ENCODE measurements at regions not wholly inside any gene's neighbourhood (a gene's known extent, or its start where the extent isn't known, plus 50 kb on each side); places are given as distances from the start of the nearest gene placed in this dataset.

- Mint-ChIP-seq H3K36me3 (no peaks in the 10 kb centered on the region), H3K4me1 (no peaks in the 10 kb centered on the region), H3K27ac (no peak overlapping the region), H3K27me3 (peaks cover 75% of the 10 kb centered on the region), H3K9me3 (no peaks in the 10 kb centered on the region), H3K4me3 (no peak overlapping the region)
- ATAC-seq, result no peak
These were observed 51.1 kb upstream of the RFPL3 start for GRCh38 chr22:32306561-32306960.

GRCh38 chr22:32307055-32307454 is 50.6 kb upstream of the RFPL3 start:
- Mint-ChIP-seq H3K36me3 (no peaks in the 10 kb centered on the region), H3K27ac (no peak overlapping the region), H3K9me3 (no peaks in the 10 kb centered on the region), H3K4me3 (no peak overlapping the region), H3K27me3 (peaks cover 71% of the 10 kb centered on the region), H3K4me1 (no peaks in the 10 kb centered on the region)
- no peak for ATAC-seq

GRCh38 chr22:32307617-32308016 is 50.0 kb upstream of the RFPL3 start:
- no peaks in the 10 kb centered on the region for H3K9me3 Mint-ChIP-seq
- no peaks in the 10 kb centered on the region for H3K36me3 Mint-ChIP-seq
- no peak overlapping the region for H3K4me3 Mint-ChIP-seq
- no peak overlapping the region for H3K27ac Mint-ChIP-seq
- H3K27me3 Mint-ChIP-seq, result peaks cover 65% of the 10 kb centered on the region
- no peaks in the 10 kb centered on the region for H3K4me1 Mint-ChIP-seq
- ATAC-seq, result no peak
